HG03097 (cell line): ENCODE measurements at regions not wholly inside any gene's neighbourhood (a gene's known extent, or its start where the extent isn't known, plus 50 kb on each side); places are given as distances from the start of the nearest gene placed in this dataset.
A peak's percentile ranks its signal among the peaks of the same experiment; 100 is the strongest.

Source experiments
- ATAC-seq: cut with Tn5 transposase; IDR thresholded peaks from one replicate; pipeline ENCODE4 v1.9.1; 2021; ENCODE audit not compliant: unreplicated experiment, low FRiP score

DNA sequence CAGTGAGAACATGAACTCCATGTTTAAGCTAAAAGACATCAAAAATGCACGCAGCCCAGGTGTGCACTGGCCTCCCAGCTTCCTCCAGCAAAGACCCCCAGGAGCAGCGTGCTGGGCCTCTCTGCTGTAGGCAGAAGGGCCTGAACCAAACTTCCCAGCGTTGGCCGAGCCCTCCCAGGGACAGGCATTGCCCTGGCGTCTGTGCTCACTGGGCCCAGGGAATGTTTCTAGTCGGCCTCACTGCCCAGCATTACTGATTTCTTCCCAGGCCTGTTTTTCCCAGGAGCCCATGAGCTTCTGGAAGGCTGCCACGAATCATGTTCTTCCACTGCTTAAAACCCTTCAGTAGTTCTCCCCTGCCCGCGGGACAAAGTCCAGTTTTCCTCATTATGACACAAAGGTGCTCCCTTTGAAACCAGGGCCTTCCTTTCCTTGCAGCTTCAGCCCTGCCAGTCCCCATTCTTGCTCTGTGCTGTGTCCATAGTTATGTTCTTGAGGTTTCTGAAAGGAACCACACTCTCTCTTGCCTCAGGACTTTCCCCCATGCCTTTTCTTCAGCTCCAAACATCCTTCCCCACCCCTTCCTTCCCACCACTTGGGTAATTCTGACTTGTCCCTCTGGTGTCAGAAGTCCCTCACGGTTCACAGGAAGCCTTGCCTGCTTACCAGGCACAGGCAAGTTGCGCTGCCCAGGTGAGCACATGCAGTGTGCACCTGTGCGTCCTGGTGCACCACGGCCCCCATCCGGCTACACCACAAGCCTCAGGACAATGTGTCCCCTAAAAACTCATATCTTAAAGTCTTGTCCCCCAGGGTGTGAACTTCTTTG, 93.4 kb upstream of the ENPP6 start:
- no peak for ATAC-seq

GRCh38 chr4:184310171-184310567, 92.5 kb upstream of the ENPP6 start:
- no peak for ATAC-seq

DNA sequence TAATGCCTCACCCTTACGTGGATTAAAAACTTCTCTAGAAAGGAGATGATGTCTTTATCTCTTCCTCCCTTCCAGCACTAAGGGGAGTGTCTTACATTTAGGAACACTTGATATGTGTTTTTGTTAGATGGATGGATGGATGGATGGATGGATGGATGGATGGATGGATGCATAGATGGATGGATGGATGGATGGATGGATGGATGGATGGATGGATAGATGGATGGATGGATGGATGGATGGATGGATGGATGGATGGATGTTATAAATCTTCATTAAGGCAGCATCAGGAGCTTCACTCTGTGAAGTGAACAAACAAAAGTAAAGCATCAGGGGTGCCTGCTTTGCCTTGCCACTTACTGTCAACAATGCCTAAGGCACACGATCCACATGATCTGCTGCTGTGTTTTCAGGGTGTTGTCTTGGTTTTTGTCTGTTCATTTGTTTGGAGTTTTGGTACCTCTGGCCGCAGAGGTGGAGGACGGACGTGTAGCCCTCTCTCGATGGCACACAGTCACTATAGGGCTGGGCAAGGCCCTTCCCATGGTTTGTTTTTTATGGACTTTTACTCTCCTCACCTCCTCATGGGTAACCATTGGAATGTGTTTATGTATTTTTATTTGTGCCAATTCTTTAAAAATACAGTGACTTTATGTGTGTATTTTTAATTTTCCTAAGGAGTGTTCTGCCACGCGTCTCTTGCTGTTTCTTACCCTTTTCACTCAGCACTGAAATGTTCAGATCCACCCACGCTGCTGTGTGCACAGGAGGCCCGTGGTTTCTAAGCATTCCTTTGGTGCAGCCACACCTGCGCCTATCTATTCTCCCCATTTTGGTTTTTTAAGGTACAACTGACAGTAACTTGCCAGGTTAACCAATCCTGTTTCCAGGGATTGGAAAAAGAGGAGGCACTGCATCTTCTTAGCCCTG, 91.8 kb upstream of the ENPP6 start:
- no peak for ATAC-seq

DNA sequence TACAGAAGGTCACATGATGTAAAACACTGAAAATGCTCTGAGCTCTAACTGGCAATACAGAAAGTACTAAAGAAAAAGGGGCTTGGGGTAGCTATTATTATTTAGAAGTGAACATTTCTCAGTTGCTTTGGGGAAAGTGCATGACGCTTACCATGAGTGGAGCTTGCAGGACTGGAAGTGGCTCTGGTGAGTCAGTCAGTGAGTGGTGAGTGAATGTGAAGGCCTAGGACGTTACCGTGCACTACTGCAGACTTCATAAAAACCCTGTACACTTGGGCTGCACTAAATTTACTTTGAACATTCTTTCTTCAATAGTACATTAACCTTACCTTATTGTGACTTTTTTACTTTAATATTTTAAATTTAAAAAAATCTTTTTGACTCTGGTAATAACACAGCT, 89.3 kb upstream of the ENPP6 start:
- ATAC-seq: no peak

GRCh38 chr4:184306470-184306869, 88.8 kb upstream of the ENPP6 start:
- no peak for ATAC-seq

DNA sequence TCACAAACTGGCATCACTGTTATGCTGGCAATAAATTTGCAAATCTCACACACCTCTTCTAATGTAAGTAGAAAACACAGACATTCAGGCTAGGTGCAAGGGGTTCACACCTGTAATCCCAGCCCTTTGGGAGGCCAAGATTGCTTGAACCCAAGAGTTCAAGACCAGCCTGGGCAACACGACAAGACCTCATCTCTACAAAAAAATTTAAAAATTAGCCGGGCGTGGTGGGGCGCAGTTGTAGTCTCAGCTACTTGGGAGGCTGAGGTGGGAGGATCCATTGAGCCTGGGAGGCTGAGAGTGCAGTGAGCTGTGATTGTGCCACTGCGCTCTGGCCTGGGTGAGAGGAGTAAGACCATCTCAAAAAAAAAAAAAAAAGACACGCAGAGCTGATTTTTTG, 83.1 kb upstream of the ENPP6 start:
- no peak for ATAC-seq

- ATAC-seq: no peak
Observed at GRCh38 chr4:184298254-184298653, 80.6 kb upstream of the ENPP6 start.

DNA sequence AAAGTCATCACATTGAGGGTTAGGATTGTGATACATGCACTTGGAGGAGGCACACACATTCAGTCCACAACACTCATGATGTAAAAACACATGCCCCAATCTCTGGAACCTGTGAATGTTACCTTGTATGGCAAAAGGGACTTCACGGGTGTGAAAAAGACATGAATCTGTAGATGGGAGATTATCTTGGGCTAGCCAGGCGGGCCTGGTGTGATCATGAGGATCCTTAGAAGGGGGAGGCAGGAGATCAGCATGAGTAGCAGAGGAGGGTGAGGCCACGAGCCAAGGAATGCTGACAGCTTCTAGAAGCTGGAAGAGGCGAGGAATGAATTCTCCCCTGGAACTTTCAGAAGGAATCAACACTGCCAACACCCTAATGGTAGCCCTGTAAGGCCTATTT, 77.5 kb upstream of the ENPP6 start:
- no peak for ATAC-seq

DNA sequence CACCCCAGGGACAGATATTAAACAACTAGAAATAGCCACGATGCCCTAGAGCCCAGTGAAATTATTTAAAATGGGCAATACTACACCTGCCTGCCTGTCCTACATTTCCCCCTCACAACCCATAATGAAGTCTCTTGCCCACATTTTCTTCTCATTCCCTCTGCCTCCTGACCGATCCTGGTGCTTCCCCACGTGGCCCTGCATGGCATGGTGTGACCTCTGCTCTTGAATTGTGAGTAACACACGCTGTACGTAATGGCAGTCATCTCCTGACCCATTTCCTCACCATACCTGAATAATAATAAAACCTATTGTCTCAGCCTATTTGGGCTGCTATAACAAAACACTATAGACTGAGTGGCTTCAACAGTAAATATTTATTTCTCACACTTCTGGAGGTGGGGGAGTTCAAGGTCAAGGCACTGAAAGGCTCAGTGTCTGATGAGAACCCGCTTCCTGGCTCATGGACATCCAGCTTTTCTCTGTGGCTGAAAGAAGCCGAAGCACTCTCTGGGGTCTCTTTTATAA, 77.0 kb upstream of the ENPP6 start:
- no peak for ATAC-seq

GRCh38 chr4:184293552-184293951, 75.9 kb upstream of the ENPP6 start:
- ATAC-seq: no peak

DNA sequence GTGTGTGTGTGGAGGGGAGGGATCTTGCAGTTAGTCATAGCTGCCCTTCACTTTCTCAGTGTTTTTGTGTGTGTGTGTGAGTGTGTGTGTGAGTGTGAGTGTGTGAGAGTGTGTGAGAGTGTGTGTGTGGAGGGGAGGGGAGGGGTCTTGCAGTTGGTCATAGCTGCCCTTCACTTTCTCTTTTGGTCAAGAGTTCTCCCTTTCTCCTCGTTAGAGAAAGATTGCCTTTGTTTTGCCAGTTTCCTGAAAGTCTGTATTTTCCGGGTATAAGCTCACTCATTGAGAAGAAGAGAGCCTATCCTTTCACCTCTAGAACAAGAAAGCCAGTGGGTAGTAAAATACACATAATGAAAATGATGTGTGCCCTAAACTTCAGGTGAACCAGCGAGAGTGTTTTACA, 75.2 kb upstream of the ENPP6 start:
- ATAC-seq: no peak

GRCh38 chr4:184292465-184292867, 74.8 kb upstream of the ENPP6 start:
- no peak for ATAC-seq

DNA sequence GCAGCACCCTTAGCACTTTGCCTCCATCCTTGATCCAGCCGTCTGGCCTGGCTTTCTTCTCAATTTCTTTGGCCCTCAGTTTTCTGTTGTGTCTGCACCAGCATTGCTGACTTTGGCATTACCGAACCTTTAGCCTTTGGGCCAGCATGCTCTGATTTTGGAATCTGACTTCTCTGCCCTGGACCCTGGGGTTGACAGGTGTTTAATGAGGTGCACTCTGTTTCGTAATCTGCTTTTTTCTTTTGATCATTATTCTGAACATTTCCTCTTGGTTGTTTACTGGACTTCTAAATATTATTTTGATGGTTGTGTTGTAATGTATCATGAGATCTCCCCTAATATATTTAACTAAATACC, 71.5 kb upstream of the ENPP6 start:
- ATAC-seq: no peak

- ATAC-seq: peak; percentile 45
Observed at GRCh38 chr4:184288451-184289178, 70.9 kb upstream of the ENPP6 start.

GRCh38 chr4:184287697-184288255, 70.1 kb upstream of the ENPP6 start:
- no peak for ATAC-seq

GRCh38 chr4:184286358-184286757, 68.7 kb upstream of the ENPP6 start:
- ATAC-seq: no peak

DNA sequence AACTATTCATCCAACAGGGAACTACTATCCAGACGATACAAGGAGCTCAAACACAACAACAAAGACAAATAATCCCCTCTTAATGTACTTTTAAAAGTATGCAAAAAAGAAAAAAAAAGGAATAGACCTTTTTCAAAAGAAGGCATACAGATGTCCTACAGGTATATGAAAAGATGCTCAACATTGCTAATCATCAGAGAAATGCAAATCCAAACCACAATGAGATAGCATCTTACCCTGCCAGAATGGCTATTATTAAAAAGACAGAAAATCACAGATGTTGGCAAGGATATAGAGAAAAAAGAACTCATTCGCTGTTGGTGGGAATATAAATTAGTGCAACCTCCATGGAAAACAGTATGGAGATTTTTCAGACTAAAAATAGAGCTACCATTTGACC, 67.1 kb upstream of the ENPP6 start:
- ATAC-seq: no peak

GRCh38 chr4:184284336-184284690, 66.6 kb upstream of the ENPP6 start:
- ATAC-seq: no peak

DNA sequence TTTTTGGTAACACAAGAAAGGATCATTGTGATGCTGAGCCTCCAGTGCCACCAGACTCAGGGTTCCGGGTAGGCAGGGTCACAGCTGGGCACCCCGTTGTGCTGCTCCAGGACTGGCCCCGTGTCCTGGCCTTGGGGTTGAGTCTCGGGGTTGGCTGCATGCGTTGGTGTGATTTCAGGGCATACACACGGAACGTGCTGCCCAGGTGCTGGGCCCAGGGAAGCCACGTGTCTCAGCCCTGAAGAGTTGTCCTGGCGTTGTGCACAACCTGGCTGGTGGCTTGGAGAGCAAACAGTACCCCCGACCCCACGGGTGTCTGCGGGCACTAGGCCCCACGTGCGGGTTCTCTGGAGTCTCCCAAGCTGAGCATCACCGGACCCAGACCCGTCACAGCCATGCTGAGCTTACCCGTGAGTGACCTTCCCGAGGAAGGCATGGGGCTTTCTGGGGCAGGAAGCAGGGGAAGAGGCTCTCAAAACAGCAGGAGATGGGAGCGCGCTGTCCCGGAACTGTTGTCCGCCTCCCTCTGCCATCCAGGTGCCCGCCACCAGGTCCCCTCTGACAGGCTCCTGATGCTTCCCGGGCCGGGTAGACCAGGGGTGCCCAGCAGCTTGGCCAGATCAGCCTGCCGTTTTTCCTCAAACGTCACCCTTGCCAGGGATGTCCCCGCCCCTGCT, 66.1 kb upstream of the ENPP6 start:
- ATAC-seq: no peak
